NCI-H748 treated with DMSO at 0.1 percent for 48 hours (cell line): ENCODE measurements at regions not wholly inside any gene's neighbourhood (a gene's known extent, or its start where the extent isn't known, plus 50 kb on each side); places are given as distances from the start of the nearest gene placed in this dataset.

Experiments
- DNase-seq: peaks from one replicate; lab custom pipeline; 2025; lab: John Stamatoyannopoulos, UW

DNA sequence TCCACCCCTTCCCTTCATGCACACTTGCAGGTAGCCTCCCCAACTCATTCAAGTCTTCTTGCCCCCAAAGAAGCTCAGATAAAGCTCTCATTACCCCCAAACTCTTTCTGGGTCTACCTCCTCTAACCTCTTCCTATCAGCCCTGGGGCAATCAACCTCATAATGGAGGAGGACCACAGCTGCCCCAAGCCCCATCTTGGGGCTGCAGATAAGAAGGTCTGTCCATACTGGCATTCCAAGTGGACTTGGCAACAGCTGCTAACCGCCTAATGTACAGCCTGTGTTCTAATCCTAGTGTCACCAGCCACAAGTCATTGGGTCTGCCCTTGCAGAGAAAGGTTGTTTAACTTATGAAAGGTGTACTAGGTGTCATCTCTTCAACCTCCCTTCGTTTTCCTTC, 107.4 kb upstream of the ADGRF1 start:
- DNase-seq = no peak

DNA sequence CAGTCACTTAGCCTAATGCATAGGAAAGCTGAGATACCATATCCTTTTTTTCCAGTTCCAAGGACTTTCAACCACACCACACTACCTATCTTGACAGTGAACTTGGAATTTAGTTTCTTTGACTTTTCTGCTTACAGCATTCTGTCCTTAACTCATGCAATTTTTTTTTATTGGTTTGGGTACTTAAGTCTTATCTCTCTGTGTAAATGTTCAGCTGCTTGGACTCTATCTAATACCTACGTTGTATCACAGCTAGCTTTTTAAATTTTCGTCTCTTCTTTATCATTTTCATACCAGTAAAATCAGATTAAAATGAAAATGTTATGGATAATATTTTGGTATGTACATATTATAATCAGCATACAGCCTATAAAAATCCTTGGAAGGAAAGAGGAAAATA, 106.9 kb upstream of the ADGRF1 start:
- DNase-seq = no peak

DNA sequence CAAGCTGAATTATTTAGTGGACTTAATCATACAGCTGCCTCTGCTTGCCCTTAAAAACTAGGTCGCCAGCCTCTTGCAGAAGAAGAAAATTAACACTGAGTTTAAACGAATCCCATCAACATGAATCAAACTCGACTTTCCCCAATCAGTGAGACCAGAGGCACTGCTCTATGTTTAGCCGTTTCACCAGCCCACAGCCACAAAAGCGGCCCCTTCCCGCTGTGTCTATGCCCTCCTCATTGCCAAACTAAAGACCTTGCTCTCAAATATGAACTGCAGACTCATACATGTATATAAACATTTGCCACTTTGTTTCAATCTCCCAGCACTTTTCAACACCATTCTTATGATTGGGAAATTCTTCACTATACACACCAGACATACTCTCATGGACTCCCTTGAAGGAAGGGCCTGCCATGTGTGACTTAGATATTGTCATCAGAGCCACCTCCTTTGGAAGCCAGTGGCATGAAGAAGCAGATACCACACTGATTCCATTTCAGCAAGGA, 105.8 kb upstream of the ADGRF1 start:
- no peak for DNase-seq

DNA sequence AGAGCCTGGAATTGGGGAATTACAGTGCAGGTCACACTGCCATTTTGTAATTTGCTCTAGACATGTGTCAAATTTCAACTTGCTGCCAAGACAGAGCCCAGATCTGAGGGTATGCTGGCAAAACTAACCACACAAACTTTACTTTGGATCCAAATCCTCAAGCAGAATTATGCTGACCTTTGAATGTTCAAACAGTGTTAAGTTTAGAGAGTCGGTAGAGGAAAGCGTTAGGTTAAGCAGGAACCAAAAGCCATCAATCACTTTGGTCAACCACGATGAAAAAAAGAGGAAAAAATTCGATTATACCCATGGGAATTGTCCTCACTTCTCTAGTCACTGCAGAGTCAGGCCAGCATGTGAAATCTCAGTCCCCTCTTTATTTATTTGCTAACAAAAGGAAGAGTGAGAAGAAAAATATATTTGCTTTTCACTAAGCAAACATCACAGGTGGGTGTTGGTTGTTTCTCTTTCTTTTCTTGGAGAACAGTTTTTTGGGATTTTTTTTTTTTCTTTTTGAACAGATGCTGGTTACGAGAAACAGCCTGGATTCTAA, 105.1 kb upstream of the ADGRF1 start:
- peak; percentile 60 for DNase-seq

DNA sequence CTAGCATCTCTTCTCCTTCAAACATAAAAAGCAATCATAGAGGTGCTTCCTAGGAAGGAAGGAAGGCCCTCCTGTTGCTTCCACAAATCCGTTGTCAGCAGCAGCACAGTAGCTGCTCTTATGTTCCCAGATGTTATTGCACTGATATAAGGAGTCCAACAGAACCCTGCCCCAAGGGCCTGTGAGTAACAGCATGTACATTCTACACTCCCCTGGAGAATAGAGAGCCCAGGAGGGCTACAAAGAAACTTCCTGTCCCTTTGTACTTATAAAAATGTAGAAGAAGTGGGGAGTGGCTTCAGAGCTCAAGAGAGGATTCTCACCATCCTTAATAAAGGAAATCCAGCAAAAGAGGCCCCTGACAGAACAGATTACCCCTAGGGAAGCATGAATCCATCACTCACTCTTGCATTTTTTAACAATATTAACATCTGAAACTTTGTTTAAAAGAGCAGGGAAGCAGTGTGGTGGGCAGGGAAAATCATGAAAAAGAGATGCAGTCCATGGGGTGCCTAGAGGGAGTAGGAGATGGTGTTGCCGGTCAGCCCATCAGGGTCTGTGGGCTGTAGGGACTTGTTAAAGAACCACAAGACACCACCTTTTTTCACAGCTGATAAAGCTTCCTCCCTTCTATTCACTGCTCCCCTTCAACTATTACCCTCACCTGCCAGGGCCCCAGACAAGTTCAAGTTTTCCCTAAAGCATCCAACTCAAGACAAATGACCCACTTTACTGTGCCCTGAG, 104.5 kb upstream of the ADGRF1 start:
- DNase-seq = no peak

DNA sequence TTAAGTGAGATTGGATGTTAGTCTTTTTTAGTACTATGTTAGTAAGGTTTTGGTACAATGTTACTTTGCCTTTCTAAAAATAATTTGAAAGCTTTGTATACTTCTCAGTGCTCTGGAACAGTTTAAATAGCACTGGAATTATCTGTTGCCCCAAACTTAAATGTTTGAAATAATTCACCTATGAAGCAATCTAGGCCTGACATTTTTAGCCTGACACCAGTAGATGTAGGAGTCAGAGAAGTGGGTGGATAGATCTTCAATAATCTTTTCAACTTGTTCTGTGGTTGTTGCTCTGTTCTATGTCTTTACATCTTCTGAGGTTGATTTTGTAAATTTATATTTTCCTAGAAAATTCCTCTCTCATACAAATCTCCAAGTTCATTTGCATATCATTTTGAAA, 103.1 kb upstream of the ADGRF1 start:
- no peak for DNase-seq

DNA sequence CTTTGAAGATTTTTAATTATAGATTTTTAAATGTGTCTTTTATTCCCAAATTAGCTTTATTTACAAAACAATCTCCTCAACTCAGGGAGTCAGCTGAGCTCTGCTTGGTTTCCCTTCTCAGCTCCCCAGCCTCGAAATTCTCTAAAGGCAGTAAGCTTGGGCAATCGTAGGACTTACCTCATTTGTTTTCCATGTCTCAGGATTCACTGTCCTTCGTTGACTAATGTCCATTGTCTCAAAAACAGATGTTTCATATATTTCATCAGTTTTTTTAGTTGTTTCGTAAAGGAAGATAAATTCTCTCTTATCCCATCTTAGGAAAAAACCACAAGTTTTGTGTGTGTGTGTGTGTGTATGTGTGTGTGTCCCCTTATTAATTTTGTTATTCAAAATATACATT, 102.2 kb upstream of the ADGRF1 start:
- DNase-seq = no peak

DNA sequence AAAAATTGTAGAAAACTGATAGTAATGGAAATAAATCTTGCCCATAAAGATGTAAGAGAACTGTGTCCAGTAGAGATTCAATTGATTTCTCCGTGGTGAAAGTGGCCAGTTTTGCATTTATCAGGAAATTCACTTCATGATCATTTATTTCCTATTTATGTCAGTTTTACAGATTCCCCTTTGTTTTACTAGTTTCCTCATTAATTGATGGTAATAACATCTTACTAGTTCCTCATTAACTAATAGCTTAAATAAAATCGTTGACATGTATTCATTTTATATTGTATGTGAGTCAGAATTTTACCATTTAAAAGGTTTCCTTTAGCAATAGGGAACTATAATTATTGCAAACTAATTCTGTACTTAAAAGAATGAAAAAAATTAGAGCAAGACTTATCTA, 99.8 kb upstream of the ADGRF1 start:
- DNase-seq = no peak

DNA sequence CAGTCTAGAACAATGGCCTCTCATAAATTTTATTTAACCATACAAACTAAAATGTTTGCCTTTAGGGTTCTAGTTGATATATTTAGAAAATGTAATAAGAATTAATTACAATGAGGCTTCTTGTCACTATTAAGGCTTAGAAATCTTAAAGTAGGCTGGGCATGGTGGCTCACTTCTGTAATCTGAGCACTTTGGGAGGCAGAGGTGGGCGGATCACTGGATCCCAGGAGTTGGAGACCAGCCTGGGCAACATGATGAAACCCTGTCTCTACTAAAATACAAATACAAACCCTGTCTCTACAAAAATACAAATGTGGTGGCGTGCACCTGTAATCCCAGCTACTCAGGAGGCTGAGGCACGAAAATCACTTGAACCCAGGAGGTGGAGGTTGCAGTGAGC, 99.0 kb upstream of the ADGRF1 start:
- no peak for DNase-seq

DNA sequence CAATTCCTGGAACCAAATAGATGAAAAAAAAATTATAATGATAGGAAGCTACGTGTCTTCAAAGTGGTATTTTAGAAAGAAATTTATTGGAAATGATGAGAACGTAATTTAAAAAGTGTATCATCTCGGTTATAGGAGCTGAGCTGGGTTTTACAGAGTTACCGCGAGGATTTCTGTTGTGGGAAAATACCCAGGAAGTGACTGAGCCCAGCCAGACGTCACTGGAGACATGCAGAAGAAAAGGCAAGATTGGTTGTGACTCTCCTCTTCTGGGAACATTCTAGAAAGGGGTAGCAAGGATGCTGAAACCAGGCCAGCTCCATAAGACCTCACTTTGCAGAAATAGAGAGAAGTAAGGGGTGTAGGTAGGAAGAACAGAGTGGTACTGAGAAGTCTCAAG, 95.9 kb upstream of the ADGRF1 start:
- no peak for DNase-seq

DNA sequence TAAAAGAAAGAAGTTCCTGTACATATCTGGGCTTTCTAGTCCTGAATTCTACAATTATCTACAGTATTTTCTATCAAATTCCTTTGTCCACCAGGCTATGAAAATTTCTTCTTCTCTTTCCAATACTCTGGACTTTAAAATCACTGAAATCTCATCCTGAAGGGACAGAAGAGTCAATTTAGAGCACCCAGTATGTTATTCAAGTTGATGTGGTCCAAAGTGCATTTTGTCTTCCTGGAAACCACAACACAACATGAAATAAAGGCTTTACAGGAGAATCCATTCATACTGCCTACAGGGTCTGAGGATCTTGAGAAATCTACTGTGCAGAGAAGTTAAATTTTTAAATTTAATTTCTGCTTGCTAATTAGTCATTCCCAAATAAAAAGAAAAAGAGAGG, 94.9 kb upstream of the ADGRF1 start:
- no peak for DNase-seq

DNA sequence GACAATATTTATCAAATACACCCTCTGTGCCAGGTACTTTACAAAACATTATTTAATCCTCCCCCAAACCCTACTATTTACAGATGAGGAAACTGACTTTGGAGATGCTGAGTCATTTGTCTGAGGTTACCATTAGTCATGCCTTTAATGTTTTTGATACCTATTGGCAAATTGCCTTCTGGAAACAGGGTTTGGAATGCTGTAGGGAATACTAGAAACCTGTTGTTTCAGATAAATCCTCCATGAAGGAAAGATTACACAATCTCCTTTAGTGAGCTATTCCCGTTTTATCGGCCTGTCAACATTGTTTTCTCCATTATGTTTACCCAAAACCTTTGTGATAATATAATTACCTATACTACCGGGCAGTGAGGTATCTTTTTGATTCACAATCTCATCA, 93.6 kb upstream of the ADGRF1 start:
- peak; percentile 84 for DNase-seq

DNA sequence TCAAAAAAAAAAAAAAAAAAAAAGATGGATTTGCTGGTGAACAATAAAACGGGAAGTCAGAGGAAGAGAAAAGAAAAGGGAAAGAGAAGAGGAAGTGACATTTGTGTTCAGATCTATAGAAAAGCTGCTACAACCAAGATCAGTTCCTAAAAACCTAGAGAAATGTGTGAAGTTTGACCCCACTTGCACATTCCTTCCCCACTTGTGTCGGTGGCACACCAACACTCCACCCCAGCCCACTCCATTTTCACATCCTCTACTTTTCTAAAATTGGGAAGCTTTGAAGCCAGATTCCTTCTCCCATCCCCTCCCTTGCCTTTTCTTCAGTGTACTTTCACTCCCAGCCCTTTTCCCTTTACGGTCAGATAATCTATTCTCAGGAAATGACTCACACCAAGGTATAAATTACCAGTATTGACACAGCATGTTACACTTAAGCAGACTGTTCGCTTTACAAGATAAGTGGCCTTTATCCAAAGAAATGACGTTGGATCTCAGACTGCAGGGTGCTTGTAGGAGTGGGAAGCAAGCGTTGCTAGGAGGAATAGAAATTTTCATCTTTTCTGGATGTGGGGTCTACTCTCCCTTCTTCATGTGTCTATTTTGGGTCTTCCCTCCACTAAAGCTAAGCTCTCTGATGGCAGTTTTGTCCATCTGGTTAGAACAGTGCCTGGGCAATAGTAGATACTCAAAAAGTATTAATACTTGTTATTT, 92.5 kb upstream of the ADGRF1 start:
- peak; percentile 97 for DNase-seq

DNA sequence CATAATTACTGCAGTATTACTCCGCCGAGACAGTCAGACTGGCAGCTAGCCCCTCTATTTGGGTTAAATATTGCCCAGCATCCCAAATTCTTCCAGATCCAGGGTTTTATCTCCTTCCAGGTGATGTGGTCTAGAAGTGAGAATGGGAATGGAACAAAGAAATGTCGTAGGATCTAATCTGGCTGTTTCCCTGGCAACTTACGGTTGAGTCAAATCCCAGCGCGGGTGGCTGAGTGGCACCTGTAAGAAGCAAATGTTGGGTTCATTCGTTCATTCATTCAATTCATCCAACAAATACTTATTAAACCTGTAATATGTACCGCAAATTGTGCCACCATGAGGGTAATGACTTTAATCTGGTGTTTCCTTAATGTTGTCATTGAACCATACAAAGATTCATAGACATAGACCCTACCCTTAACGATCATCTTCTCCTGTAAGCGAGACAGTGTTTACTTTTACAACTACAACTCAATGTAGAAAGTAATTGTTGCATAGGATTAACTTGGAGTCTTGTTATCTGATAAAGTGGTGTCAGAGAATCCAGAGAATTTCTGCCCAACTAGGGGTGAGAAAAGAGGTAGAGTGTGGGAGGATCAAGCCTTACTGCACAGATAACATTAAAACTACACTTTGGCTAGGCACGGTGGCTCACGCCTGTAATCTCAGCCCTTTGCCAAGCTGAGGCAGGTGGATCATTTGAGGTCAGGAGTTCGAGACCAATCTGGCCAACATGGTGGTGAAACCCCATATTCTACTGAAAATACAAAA, 91.3 kb upstream of the ADGRF1 start:
- no peak for DNase-seq

DNA sequence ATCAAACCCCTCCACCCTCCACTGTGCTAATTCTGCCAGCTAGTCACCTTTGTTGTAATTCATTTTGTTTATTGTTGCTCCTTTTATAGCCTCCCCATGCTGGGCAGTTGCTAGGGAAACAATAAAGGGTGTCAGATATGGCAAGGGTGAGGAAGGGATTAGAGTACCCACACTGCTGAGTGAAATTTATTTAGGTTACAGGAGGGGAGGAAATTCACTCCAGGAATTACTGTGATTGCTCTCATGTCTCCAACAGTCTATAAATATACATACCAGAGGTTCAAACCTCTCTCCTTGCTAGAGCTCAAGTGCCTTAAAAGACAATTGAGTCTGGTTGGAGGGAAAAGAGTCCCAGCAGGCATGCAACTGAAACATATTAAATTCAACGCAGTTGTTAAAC, 90.6 kb upstream of the ADGRF1 start:
- peak; percentile 86 for DNase-seq

DNA sequence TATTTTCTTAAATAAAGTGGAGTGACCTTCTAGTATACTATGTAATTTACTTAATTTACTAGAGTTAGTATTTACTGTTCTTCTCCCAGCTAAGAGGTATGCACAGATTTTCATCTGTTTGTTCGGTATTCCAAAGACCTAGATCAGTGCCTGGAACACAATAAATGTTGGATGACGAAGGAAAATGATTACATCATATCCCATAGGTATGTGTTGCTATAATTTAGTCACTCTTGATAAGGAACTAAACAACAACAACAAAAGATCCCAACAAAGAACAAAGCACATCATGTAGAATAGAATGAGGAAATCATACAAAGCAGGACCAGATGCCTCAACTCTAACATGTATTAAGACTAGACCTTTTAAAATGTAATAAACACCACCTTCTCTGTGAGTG, 89.6 kb upstream of the ADGRF1 start:
- no peak for DNase-seq

DNA sequence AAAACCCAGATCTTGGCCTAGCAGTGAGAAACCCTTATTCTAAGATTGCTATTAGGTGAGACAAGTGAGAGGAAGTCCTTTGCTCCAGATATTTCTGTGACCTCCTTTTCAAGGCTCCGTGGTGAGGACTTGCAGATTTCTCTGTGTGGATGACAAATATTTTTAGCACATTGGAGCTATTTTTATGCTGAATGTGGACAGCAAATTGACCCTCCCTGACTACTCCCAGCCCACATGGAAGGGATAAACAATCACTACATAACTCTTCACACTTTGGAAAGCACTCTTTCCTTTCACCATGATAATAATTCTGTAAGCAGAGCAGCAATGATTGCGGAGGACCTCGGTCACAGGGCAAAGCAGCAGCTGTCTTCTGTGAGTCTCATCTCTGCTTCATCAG, 88.0 kb upstream of the ADGRF1 start:
- no peak for DNase-seq

DNA sequence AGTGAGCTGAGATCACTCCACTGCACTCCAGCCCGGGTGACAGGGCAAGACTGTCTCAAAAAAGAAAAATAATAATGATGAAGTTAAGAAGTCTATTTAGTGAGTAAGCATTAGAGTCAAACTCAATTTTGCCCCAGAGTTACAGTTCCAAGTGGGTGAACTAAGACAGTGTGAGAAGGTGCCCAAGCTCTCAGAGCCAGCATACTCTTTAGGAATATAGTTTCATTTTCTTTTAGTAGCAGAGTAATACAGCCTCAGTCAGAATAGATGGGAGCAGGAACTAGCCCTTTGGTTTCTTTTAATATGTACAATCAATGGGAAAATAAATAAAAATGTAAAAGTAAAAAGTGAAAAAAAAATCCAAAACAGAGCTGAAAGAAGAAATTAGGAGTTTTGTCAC, 87.0 kb upstream of the ADGRF1 start:
- no peak for DNase-seq

DNA sequence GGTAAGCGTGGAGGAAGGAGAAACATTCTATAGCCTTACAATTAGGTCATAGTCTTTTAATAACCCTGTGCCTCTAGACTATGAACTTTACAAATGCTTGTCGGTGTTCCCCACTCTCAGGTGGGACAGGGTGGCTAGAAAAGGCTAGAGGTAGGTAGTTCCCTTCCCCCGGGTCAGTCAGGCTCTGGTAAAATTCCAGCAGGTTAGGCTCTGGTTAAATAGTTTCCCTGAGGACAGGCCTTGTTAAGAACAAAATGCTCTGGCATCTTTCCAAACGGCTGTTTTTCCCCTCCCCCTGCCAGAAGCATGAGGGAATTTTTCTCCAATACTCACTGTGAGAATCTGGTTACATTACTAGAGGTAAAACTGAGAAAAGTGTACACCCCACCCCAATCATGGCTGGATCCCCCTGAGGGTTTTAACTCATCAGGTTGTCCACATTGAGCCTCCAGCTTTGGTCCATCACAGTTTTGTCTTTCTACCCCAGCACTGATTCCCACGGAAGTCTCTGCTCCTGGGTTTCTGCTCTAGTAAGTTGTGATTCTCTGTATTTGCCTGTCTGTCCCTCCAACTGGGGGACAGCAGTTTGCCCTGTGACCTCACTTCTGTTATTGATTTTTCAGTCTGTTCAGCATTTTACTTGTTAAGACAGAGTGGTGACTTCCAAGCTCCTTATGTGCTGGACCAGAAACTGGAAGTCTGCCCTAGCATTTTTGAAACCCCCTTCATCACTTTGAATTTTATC, 84.7 kb upstream of the ADGRF1 start:
- DNase-seq = no peak

DNA sequence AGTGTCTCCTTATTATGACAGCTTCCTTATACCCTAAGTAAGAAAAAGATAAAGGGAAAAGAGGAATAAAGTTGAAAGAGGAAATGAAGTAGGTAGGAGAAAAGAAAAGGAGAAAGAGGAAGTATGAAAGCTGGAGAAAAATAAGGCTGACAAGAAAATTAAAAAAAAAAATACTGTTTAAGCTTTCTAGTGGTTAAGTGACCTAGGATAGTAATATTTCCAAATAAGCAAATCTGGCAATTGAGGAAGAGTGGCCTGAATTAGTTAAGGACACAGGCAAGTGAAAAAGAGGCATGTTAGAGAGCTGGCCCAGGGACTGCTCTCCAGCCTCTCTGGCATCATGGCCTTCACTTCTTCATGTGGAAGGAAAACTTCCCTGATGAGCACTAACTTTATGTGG, 76.5 kb upstream of the ADGRF1 start:
- no peak for DNase-seq

DNA sequence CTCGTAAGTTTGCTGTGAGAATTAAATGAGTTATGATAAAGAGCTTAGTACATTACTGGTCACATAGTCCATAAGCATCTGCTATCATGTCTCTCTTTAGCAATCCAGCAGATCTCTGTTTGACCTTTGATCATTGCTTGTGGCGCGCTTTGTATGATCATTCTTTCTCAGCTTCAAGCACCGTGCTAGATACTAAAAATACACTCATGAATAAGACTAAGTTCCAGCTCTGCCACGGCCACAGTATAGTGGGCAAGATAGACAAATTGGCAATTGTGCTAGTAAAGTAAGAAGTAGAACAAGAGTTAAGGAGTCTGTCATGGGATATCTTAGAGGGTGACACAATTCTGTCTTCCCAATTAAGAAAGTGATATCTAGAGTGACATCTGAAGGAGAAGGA, 75.2 kb upstream of the ADGRF1 start:
- no peak for DNase-seq

DNA sequence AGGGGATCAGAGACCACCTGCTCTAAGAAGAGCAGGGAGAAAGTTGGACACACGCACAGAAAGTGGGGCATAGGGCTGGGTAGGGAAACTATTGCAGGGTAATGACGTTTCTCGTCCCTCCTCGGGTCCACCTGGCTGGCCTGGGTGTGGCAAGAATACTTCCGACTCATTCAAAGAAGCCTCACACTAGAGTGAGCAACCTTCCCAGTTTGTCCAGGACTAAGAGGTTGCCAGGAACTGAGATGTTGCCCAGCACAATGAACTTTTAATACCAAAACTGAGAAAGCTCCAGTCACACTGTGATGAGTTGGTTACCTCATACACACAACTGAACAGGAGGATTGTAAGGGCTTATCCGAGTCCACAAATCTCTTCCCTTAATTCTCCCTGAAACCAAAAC, 74.5 kb upstream of the ADGRF1 start:
- DNase-seq = no peak
